WTC11 (cell line): ENCODE measurements at regions not wholly inside any gene's neighbourhood (a gene's known extent, or its start where the extent isn't known, plus 50 kb on each side); places are given as distances from the start of the nearest gene placed in this dataset.
"Not testable (repeated sequence)": the region's sequence is repeated elsewhere in the genome, so short reads cannot be mapped to it uniquely, and the experiment has no call there.

Experiments used
- FOXK1 ChIP-seq: sonication (generic); formaldehyde crosslinking; IDR thresholded peaks from 2 replicates; pipeline ENCODE4 v1.8.0; 2022; ENCODE audit warnings: mild to moderate bottlenecking, moderate library complexity, missing genetic modification reagents
- FOXP1 ChIP-seq: sonication (generic); formaldehyde crosslinking; IDR thresholded peaks from 2 replicates; pipeline ENCODE4 v1.8.0; 2022; ENCODE audit warnings: missing genetic modification reagents, mild to moderate bottlenecking, moderate library complexity, borderline replicate concordance
- MYBL2 ChIP-seq: sonication (generic); formaldehyde crosslinking; IDR thresholded peaks from 2 replicates; pipeline ENCODE4 v1.8.1; 2023; ENCODE audit warnings: mild to moderate bottlenecking, moderate library complexity, missing genetic modification reagents
- SP1 ChIP-seq: sonication (generic); formaldehyde crosslinking; conservative IDR thresholded peaks from 2 replicates; pipeline ENCODE4 v1.8.1; 2022; ENCODE audit warnings: missing genetic modification reagents
- TF ChIP-seq, protein P1 (sequence below): sonication (generic); formaldehyde crosslinking; IDR thresholded peaks from 2 replicates; pipeline ENCODE4 v1.8.0; 2022; ENCODE audit warnings: mild to moderate bottlenecking, missing genetic modification reagents
- TF ChIP-seq, protein P2 (sequence below): fragments of 200-600 bp; IDR thresholded peaks from 2 replicates; pipeline ENCODE4 v1.8.0; 2022; ENCODE audit warnings: antibody characterized with exemption
- TF ChIP-seq, protein P3 (sequence below): sonication (generic); formaldehyde crosslinking; IDR thresholded peaks from 2 replicates; pipeline ENCODE4 v1.8.1; 2023; ENCODE audit warnings: mild to moderate bottlenecking, missing genetic modification reagents, borderline replicate concordance
- TF ChIP-seq, protein P4 (sequence below): fragments of 250-450 bp; sonication (Bioruptor Pico); IDR thresholded peaks from 2 replicates; pipeline ENCODE4 v2.1.2; 2022; ENCODE audit warnings: mild to moderate bottlenecking, moderate library complexity
- TF ChIP-seq, protein P5 (sequence below): sonication (generic); formaldehyde crosslinking; IDR thresholded peaks from 2 replicates; pipeline ENCODE4 v1.8.1; 2022; ENCODE audit warnings: low read depth, missing genetic modification reagents, borderline replicate concordance
- TF ChIP-seq, protein P6 (sequence below): sonication (generic); formaldehyde crosslinking; IDR thresholded peaks from 2 replicates; pipeline ENCODE4 v1.8.0; 2022; ENCODE audit warnings: missing genetic modification reagents
- TF ChIP-seq, protein P7 (sequence below): sonication (generic); formaldehyde crosslinking; IDR thresholded peaks from 2 replicates; pipeline ENCODE4 v1.8.0; 2022; ENCODE audit warnings: mild to moderate bottlenecking, missing genetic modification reagents
- TF ChIP-seq, protein P8 (sequence below): sonication (generic); formaldehyde crosslinking; IDR thresholded peaks from 2 replicates; pipeline ENCODE4 v1.8.1; 2023; ENCODE audit warnings: mild to moderate bottlenecking, missing genetic modification reagents

DNA sequence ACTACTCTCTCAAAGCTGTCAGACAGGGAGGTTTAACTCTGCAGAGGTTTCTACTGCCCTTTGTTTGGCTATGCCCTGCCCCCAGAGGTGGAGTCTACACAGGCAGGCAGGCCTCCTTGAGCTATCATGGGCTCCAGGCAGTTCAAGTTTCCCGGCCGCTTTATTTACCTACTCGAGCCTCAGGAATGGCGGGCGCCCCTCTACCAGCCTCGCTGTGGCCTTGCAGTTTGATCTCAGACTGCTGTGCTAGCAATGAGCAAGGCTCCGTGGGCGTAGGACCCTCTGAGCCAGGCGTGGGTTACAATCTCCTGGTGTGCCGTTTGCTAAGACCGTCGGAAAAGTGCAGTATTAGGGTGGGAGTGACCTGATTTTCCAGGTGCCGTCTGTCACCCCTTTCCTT is 124.3 kb downstream of the PTCHD1 start:
- TF ChIP-seq SP1 (CRISPR knock-in tag); MYBL2 (CRISPR knock-in tag); FOXK1 (CRISPR knock-in tag); FOXP1: not testable (repeated sequence)
- TF ChIP-seq, protein P1, sequence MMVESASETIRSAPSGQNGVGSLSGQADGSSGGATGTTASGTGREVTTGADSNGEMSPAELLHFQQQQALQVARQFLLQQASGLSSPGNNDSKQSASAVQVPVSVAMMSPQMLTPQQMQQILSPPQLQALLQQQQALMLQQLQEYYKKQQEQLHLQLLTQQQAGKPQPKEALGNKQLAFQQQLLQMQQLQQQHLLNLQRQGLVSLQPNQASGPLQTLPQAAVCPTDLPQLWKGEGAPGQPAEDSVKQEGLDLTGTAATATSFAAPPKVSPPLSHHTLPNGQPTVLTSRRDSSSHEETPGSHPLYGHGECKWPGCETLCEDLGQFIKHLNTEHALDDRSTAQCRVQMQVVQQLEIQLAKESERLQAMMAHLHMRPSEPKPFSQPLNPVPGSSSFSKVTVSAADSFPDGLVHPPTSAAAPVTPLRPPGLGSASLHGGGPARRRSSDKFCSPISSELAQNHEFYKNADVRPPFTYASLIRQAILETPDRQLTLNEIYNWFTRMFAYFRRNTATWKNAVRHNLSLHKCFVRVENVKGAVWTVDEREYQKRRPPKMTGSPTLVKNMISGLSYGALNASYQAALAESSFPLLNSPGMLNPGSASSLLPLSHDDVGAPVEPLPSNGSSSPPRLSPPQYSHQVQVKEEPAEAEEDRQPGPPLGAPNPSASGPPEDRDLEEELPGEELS (CRISPR knock-in tag) = not testable (repeated sequence)
- TF ChIP-seq, protein P2, sequence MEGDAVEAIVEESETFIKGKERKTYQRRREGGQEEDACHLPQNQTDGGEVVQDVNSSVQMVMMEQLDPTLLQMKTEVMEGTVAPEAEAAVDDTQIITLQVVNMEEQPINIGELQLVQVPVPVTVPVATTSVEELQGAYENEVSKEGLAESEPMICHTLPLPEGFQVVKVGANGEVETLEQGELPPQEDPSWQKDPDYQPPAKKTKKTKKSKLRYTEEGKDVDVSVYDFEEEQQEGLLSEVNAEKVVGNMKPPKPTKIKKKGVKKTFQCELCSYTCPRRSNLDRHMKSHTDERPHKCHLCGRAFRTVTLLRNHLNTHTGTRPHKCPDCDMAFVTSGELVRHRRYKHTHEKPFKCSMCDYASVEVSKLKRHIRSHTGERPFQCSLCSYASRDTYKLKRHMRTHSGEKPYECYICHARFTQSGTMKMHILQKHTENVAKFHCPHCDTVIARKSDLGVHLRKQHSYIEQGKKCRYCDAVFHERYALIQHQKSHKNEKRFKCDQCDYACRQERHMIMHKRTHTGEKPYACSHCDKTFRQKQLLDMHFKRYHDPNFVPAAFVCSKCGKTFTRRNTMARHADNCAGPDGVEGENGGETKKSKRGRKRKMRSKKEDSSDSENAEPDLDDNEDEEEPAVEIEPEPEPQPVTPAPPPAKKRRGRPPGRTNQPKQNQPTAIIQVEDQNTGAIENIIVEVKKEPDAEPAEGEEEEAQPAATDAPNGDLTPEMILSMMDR = not testable (repeated sequence)
- TF ChIP-seq, protein P3, sequence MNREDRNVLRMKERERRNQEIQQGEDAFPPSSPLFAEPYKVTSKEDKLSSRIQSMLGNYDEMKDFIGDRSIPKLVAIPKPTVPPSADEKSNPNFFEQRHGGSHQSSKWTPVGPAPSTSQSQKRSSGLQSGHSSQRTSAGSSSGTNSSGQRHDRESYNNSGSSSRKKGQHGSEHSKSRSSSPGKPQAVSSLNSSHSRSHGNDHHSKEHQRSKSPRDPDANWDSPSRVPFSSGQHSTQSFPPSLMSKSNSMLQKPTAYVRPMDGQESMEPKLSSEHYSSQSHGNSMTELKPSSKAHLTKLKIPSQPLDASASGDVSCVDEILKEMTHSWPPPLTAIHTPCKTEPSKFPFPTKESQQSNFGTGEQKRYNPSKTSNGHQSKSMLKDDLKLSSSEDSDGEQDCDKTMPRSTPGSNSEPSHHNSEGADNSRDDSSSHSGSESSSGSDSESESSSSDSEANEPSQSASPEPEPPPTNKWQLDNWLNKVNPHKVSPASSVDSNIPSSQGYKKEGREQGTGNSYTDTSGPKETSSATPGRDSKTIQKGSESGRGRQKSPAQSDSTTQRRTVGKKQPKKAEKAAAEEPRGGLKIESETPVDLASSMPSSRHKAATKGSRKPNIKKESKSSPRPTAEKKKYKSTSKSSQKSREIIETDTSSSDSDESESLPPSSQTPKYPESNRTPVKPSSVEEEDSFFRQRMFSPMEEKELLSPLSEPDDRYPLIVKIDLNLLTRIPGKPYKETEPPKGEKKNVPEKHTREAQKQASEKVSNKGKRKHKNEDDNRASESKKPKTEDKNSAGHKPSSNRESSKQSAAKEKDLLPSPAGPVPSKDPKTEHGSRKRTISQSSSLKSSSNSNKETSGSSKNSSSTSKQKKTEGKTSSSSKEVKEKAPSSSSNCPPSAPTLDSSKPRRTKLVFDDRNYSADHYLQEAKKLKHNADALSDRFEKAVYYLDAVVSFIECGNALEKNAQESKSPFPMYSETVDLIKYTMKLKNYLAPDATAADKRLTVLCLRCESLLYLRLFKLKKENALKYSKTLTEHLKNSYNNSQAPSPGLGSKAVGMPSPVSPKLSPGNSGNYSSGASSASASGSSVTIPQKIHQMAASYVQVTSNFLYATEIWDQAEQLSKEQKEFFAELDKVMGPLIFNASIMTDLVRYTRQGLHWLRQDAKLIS (CRISPR knock-in tag) = not testable (repeated sequence)
- TF ChIP-seq, protein P4, sequence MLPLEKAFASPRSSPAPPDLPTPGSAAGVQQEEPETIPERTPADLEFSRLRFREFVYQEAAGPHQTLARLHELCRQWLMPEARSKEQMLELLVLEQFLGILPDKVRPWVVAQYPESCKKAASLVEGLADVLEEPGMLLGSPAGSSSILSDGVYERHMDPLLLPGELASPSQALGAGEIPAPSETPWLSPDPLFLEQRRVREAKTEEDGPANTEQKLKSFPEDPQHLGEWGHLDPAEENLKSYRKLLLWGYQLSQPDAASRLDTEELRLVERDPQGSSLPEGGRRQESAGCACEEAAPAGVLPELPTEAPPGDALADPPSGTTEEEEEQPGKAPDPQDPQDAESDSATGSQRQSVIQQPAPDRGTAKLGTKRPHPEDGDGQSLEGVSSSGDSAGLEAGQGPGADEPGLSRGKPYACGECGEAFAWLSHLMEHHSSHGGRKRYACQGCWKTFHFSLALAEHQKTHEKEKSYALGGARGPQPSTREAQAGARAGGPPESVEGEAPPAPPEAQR (CRISPR knock-in tag) = not testable (repeated sequence)
- TF ChIP-seq, protein P5, sequence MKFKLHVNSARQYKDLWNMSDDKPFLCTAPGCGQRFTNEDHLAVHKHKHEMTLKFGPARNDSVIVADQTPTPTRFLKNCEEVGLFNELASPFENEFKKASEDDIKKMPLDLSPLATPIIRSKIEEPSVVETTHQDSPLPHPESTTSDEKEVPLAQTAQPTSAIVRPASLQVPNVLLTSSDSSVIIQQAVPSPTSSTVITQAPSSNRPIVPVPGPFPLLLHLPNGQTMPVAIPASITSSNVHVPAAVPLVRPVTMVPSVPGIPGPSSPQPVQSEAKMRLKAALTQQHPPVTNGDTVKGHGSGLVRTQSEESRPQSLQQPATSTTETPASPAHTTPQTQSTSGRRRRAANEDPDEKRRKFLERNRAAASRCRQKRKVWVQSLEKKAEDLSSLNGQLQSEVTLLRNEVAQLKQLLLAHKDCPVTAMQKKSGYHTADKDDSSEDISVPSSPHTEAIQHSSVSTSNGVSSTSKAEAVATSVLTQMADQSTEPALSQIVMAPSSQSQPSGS (CRISPR knock-in tag) = not testable (repeated sequence)
- TF ChIP-seq, protein P6, sequence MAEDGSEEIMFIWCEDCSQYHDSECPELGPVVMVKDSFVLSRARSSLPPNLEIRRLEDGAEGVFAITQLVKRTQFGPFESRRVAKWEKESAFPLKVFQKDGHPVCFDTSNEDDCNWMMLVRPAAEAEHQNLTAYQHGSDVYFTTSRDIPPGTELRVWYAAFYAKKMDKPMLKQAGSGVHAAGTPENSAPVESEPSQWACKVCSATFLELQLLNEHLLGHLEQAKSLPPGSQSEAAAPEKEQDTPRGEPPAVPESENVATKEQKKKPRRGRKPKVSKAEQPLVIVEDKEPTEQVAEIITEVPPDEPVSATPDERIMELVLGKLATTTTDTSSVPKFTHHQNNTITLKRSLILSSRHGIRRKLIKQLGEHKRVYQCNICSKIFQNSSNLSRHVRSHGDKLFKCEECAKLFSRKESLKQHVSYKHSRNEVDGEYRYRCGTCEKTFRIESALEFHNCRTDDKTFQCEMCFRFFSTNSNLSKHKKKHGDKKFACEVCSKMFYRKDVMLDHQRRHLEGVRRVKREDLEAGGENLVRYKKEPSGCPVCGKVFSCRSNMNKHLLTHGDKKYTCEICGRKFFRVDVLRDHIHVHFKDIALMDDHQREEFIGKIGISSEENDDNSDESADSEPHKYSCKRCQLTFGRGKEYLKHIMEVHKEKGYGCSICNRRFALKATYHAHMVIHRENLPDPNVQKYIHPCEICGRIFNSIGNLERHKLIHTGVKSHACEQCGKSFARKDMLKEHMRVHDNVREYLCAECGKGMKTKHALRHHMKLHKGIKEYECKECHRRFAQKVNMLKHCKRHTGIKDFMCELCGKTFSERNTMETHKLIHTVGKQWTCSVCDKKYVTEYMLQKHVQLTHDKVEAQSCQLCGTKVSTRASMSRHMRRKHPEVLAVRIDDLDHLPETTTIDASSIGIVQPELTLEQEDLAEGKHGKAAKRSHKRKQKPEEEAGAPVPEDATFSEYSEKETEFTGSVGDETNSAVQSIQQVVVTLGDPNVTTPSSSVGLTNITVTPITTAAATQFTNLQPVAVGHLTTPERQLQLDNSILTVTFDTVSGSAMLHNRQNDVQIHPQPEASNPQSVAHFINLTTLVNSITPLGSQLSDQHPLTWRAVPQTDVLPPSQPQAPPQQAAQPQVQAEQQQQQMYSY (CRISPR knock-in tag) = not testable (repeated sequence)
- TF ChIP-seq, protein P7, sequence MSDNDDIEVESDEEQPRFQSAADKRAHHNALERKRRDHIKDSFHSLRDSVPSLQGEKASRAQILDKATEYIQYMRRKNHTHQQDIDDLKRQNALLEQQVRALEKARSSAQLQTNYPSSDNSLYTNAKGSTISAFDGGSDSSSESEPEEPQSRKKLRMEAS = not testable (repeated sequence)
- TF ChIP-seq, protein P8, sequence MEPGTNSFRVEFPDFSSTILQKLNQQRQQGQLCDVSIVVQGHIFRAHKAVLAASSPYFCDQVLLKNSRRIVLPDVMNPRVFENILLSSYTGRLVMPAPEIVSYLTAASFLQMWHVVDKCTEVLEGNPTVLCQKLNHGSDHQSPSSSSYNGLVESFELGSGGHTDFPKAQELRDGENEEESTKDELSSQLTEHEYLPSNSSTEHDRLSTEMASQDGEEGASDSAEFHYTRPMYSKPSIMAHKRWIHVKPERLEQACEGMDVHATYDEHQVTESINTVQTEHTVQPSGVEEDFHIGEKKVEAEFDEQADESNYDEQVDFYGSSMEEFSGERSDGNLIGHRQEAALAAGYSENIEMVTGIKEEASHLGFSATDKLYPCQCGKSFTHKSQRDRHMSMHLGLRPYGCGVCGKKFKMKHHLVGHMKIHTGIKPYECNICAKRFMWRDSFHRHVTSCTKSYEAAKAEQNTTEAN (CRISPR knock-in tag) = not testable (repeated sequence)
